ENCODE measurements at regions not wholly inside any gene's neighbourhood (a gene's known extent, or its start where the extent isn't known, plus 50 kb on each side); places are given as distances from the start of the nearest gene placed in this dataset.

DNA sequence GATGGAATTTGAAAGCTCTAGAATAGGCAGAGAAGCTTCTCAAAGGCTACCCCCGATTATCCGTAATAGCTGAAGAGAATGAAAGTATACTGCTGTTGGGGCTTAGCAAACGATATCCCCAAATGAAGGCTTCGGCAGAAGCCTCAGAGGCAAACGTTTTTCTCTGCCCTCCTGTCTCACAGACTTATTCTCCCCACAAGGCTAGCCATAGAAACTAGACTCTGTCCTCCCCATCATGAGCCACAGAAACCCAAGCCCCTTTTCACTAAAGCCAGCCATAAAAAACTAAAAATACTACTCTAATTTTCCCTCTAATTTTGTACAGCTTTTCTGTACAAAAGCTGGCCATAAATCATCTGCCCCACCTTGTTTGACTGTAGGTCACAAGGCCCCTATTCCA lies 413.4 kb upstream of the CFAP20DC start:
- Histone ChIP-seq H3K4me3 (no peak overlapping the region), H3K9ac (no peak overlapping the region), H3K4me2 (no peak overlapping the region), H4K20me1 (no peaks in the 10 kb centered on the region), H3K27me3 (no peaks in the 10 kb centered on the region), H3K4me1 (no peaks in the 10 kb centered on the region), H3K36me3 (no peaks in the 10 kb centered on the region), H3K9me3 (replicated peaks in 1 of 11) (peaks cover 12 to 31% (median 16%) of the 10 kb centered on the region in 11 experiments; a peak in 20 of 22 replicates), H3K27ac (no peak overlapping the region)
- no peak for TF ChIP-seq Cebpa-rat (IDR thresholded peaks at IDR 0.05)

DNA sequence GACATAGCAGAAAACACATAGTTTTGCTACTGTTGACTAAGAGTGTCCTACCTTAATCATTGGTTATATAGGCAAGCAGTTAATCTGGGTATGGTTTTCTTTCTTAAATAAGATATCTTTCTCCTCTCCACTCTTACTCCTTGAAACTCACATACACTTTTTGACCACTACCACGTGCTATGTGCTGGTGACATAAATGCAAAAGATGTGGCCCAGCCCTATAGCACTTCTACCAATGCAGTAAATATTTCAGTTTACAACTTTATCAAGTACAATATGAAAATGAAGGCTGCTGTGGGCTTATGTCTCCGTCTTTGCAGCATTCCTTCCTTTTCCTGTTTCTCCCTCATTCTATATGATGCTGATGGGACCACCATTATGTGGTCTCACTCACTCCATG lies 410.2 kb upstream of the CFAP20DC start:
- Histone ChIP-seq H3K9me3 (replicated peaks in 1 of 11) (peaks cover 15 to 38% (median 18%) of the 10 kb centered on the region in 11 experiments; a peak in 20 of 22 replicates), H3K27ac (no peak overlapping the region), H3K4me2 (no peak overlapping the region), H3K4me3 (no peak overlapping the region), H3K27me3 (no peaks in the 10 kb centered on the region), H3K36me3 (no peaks in the 10 kb centered on the region), H4K20me1 (no peaks in the 10 kb centered on the region), H3K9ac (no peak overlapping the region), H3K4me1 (peaks cover 0 to 15% (median 10%) of the 10 kb centered on the region in 10 experiments; a peak in 12 of 20 replicates)
- TF ChIP-seq Cebpa-rat (IDR thresholded peaks at IDR 0.05) = no peak

DNA sequence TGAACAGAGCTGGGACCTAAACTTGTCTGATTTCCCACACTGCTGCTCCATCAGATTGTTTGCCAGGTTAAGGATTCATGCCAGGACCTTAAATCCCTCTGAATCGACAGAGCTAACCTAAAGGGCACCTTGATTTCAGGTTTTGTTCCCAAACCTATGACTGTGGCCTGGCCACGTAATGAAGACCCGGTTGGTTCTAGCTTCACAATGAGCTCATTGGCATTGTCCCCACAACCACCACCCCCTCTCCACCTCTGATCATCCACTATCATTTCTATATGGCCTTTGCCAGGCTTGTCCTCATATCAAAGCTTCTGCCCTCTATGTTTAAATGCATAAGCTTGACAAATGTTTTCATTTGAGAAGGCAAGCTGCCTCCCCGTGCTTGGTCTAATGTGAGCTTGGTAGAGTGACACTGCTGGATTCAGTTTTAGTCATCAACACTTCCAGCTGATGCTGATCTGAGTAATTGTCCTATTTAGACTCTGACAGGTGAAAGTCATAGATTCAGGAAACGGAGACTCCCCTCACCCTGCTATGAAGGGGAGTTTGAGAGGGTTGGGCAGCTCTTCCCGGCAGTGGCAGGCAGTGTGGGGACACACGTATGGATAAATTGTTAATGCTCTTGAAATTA lies 407.1 kb upstream of the CFAP20DC start:
- TF ChIP-seq Cebpa-rat (IDR thresholded peaks at IDR 0.05) = no peak
- Histone ChIP-seq H4K20me1 (no peaks in the 10 kb centered on the region), H3K36me3 (no peaks in the 10 kb centered on the region), H3K9ac (no peak overlapping the region), H3K27ac (no peak overlapping the region), H3K9me3 (replicated peaks in 1 of 11) (peaks cover 11 to 44% (median 20%) of the 10 kb centered on the region in 11 experiments; a peak in 20 of 22 replicates), H3K4me3 (no peak overlapping the region), H3K27me3 (no peaks in the 10 kb centered on the region), H3K4me2 (peak overlapping the region in 8 of 11 experiments; percentile 8 to 50 (median 30); a peak in 12 of 22 replicates), H3K4me1 (peaks cover 13 to 40% (median 29%) of the 10 kb centered on the region in 10 experiments)

- H3K27ac ChIP-seq = peak overlapping the region in 9 of 11 experiments; percentile 71 to 87 (median 82); a peak in 18 of 22 replicates
- H3K9me3 ChIP-seq (replicated peaks in 1 of 11) = peaks cover 0 to 40% (median 22%) of the 10 kb centered on the region in 11 experiments; a peak in 15 of 22 replicates
- H3K4me1 ChIP-seq = peaks cover 28 to 68% (median 57%) of the 10 kb centered on the region in 10 experiments
- no peaks in the 10 kb centered on the region for H4K20me1 ChIP-seq
- H3K27me3 ChIP-seq = no peaks in the 10 kb centered on the region
- TF ChIP-seq Cebpa-rat (IDR thresholded peaks at IDR 0.05) = no peak
- H3K4me3 ChIP-seq = peak overlapping the region in 6 of 10 experiments; percentile 1 to 28 (median 20); a peak in 6 of 20 replicates
- no peaks in the 10 kb centered on the region for H3K36me3 ChIP-seq
- H3K9ac ChIP-seq = peak overlapping the region in 9 of 11 experiments; percentile 52 to 72 (median 62); a peak in 18 of 22 replicates
- H3K4me2 ChIP-seq = peak overlapping the region; percentile 34 to 90 (median 83)
Measured at GRCh38 chr3:59451800-59452746, 402.2 kb upstream of the CFAP20DC start.

GRCh38 chr3:59450946-59451763 lies 401.3 kb upstream of the CFAP20DC start:
- peak overlapping the region in 9 of 11 experiments; percentile 52 to 72 (median 62); a peak in 19 of 22 replicates for H3K9ac ChIP-seq
- peaks cover 0 to 32% (median 17%) of the 10 kb centered on the region in 11 experiments; a peak in 15 of 22 replicates for H3K9me3 ChIP-seq (replicated peaks in 1 of 11)
- peak overlapping the region; percentile 34 to 90 (median 83) for H3K4me2 ChIP-seq
- no peaks in the 10 kb centered on the region for H3K36me3 ChIP-seq
- peak overlapping the region in 5 of 10 experiments; percentile 1 to 28 (median 18); a peak in 5 of 20 replicates for H3K4me3 ChIP-seq
- no peaks in the 10 kb centered on the region for H3K27me3 ChIP-seq
- H4K20me1 ChIP-seq = no peaks in the 10 kb centered on the region
- peaks cover 28 to 59% (median 49%) of the 10 kb centered on the region in 10 experiments for H3K4me1 ChIP-seq
- H3K27ac ChIP-seq = peak overlapping the region in 10 of 11 experiments; percentile 20 to 87 (median 82); a peak in 19 of 22 replicates
- TF ChIP-seq Cebpa-rat (IDR thresholded peaks at IDR 0.05) = peak in 1 of 11 experiments; percentile 44; a peak in 1 of 22 replicates

- Histone ChIP-seq H3K27me3 (no peaks in the 10 kb centered on the region), H3K9ac (peak overlapping the region in 4 of 11 experiments; percentile 62 to 72 (median 64); a peak in 6 of 22 replicates), H3K4me1 (peaks cover 28 to 56% (median 47%) of the 10 kb centered on the region in 10 experiments), H3K4me3 (no peak overlapping the region), H3K4me2 (peak overlapping the region in 10 of 11 experiments; percentile 52 to 90 (median 84); a peak in 17 of 22 replicates), H3K27ac (peak overlapping the region in 9 of 11 experiments; percentile 71 to 87 (median 82); a peak in 18 of 22 replicates), H4K20me1 (no peaks in the 10 kb centered on the region), H3K36me3 (no peaks in the 10 kb centered on the region), H3K9me3 (replicated peaks in 1 of 11) (peaks cover 0 to 32% (median 17%) of the 10 kb centered on the region in 11 experiments; a peak in 15 of 22 replicates)
- no peak for TF ChIP-seq Cebpa-rat (IDR thresholded peaks at IDR 0.05)
Measured at GRCh38 chr3:59450437-59450836, 400.6 kb upstream of the CFAP20DC start.

- Histone ChIP-seq H3K4me2 (peak overlapping the region in 1 of 11 experiments; percentile 31; a peak in 1 of 22 replicates), H4K20me1 (no peaks in the 10 kb centered on the region), H3K27ac (no peak overlapping the region), H3K9me3 (replicated peaks in 1 of 11) (peaks cover 0 to 19% (median 11%) of the 10 kb centered on the region in 11 experiments; a peak in 12 of 22 replicates), H3K36me3 (no peaks in the 10 kb centered on the region), H3K4me3 (no peak overlapping the region), H3K9ac (no peak overlapping the region), H3K4me1 (peaks cover 14 to 36% (median 30%) of the 10 kb centered on the region in 10 experiments), H3K27me3 (no peaks in the 10 kb centered on the region)
- no peak for TF ChIP-seq Cebpa-rat (IDR thresholded peaks at IDR 0.05)
Measured at GRCh38 chr3:59446775-59447465, 397.1 kb upstream of the CFAP20DC start.
